SK-N-SH (cell line): ENCODE measurements at regions not wholly inside any gene's neighbourhood (a gene's known extent, or its start where the extent isn't known, plus 50 kb on each side); places are given as distances from the start of the nearest gene placed in this dataset.

ENCODE experiments used
- CTCF ChIA-PET: fragments of 300-600, 350-600 bp; formaldehyde crosslinking; extraction: SDS; loops from one replicate; lab custom pipeline; 2021; lab: Yijun Ruan, JAX
- POLR2A ChIA-PET: fragments of 350-600 bp; sonication (Branson Sonifier 250); formaldehyde crosslinking; extraction: SDS; loops from one replicate; lab custom pipeline; 2020; ENCODE audit warnings: antibody characterized with exemption, inconsistent platforms; lab: Yijun Ruan, JAX
- DNase-seq: peaks from one replicate; pipeline ENCODE4 v3.0.0; 2012
- H2AFZ ChIP-seq: fragments of 200-600 bp; sonication (generic); 2 replicates; pipeline ENCODE4 v1.8.1; 2016; ENCODE audit warnings: antibody characterized with exemption, mild to moderate bottlenecking, low read depth
- H3F3A ChIP-seq: fragments of 200-600 bp; sonication (generic); replicated peaks from 2 replicates; pipeline ENCODE3; 2016; ENCODE audit warnings: antibody characterized with exemption, mild to moderate bottlenecking; ENCODE audit not compliant: insufficient read depth
- H3K27ac ChIP-seq, 2 experiments: fragments of 200-500 bp in 1 of 2; fragments of 200-600 bp in 1 of 2; sonication (Bioruptor generic) in 1 of 2; sonication (generic), shearing (Covaris generic) in 1 of 2; 2 replicates each; pipeline versions ENCODE4 v1.5.1 to v1.6.1; 2014 to 2016; ENCODE audit warnings: low read depth in 2 of 2, inconsistent platforms in 1 of 2, low read length in 1 of 2, mild to moderate bottlenecking in 1 of 2, mixed read lengths in 1 of 2
- H3K27me3 ChIP-seq: fragments of 200-600 bp; sonication (generic), shearing (Covaris generic); 2 replicates; pipeline ENCODE4 v1.6.1; 2016; ENCODE audit warnings: mixed run types; ENCODE audit not compliant: insufficient read depth
- H3K36me3 ChIP-seq, 2 experiments: fragments of 200-500 bp in 1 of 2; fragments of 200-600 bp in 1 of 2; sonication (Bioruptor generic) in 1 of 2; sonication (generic) in 1 of 2; replicated peaks in 1 of 2; 2 replicates each; pipeline versions ENCODE3 to v1.5.1; 2014 to 2016; ENCODE audit warnings: low read length in 1 of 2, mild to moderate bottlenecking in 1 of 2; ENCODE audit not compliant: insufficient read depth in 2 of 2, control insufficient read depth in 1 of 2
- H3K4me1 ChIP-seq, 2 experiments: fragments of 200-500 bp in 1 of 2; fragments of 200-600 bp in 1 of 2; sonication (Bioruptor generic) in 1 of 2; sonication (generic), shearing (Covaris generic) in 1 of 2; 2 replicates each; pipeline versions ENCODE4 v1.5.1 to v1.6.1; 2014 to 2016; ENCODE audit warnings: low read depth in 1 of 2, low read length in 1 of 2, mixed run types in 1 of 2; ENCODE audit not compliant: insufficient read depth in 2 of 2, control insufficient read depth in 1 of 2
- H3K4me2 ChIP-seq: fragments of 200-600 bp; sonication (generic), shearing (Covaris generic); 2 replicates; pipeline ENCODE4 v1.6.1; 2017; ENCODE audit warnings: mixed run types
- H3K4me3 ChIP-seq, 2 experiments: fragments of 200-500 bp in 1 of 2; fragments of 200-600 bp in 1 of 2; sonication (Bioruptor generic) in 1 of 2; sonication (generic), shearing (Covaris generic) in 1 of 2; 2 replicates each; pipeline versions ENCODE4 v1.5.1 to v1.8.1; 2014 to 2016; ENCODE audit warnings: low read depth in 2 of 2, inconsistent platforms in 1 of 2, low read length in 1 of 2, mild to moderate bottlenecking in 1 of 2, mixed read lengths in 1 of 2, moderate library complexity in 1 of 2
- H3K79me2 ChIP-seq: fragments of 200-600 bp; sonication (generic); 2 replicates; pipeline ENCODE4 v1.8.1; 2017; ENCODE audit warnings: mild to moderate bottlenecking; ENCODE audit not compliant: insufficient read depth
- H3K9ac ChIP-seq: fragments of 200-600 bp; sonication (generic); 2 replicates; pipeline ENCODE4 v1.6.1; 2017; ENCODE audit warnings: mixed run types
- H3K9me2 ChIP-seq: fragments of 200-600 bp; sonication (generic); 2 replicates; pipeline ENCODE4 v1.6.1; 2017; ENCODE audit warnings: mixed run types
- H3K9me3 ChIP-seq: fragments of 200-600 bp; sonication (generic); 2 replicates; pipeline ENCODE4 v1.6.1; 2017; ENCODE audit warnings: mixed run types, mild to moderate bottlenecking, moderate library complexity
- H4K20me1 ChIP-seq: fragments of 200-600 bp; sonication (generic); 2 replicates; pipeline ENCODE4 v1.6.1; 2017; ENCODE audit warnings: mild to moderate bottlenecking, mixed run types; ENCODE audit not compliant: insufficient read depth
- CHD2 ChIP-seq: fragments of 150-350 bp; IDR thresholded peaks from 2 replicates; pipeline ENCODE4 v1.6.1; 2018; ENCODE audit warnings: low read length; ENCODE audit not compliant: partially characterized antibody
- CTCF ChIP-seq: fragments of 200-600 bp; sonication (generic); IDR thresholded peaks from 2 replicates; pipeline ENCODE4 v1.6.1; 2017; ENCODE audit warnings: antibody characterized with exemption, mild to moderate bottlenecking, moderate library complexity
- EP300 ChIP-seq, 2 experiments: IDR thresholded peaks; 2 replicates each; pipeline versions ENCODE4 v1.4.0 to v1.6.1; 2012; ENCODE audit warnings: borderline replicate concordance in 1 of 2, low read depth in 1 of 2, low read length in 1 of 2
- FOSL2 ChIP-seq: IDR thresholded peaks from 2 replicates; pipeline ENCODE4 v1.4.0; 2012; ENCODE audit warnings: low read depth, mild to moderate bottlenecking, moderate library complexity, borderline replicate concordance
- FOXM1 ChIP-seq: IDR thresholded peaks from 2 replicates; pipeline ENCODE4 v1.4.0; 2012; ENCODE audit warnings: low read depth, mild to moderate bottlenecking
- GABPA ChIP-seq: IDR thresholded peaks from 2 replicates; pipeline ENCODE4 v1.4.0; 2012; ENCODE audit warnings: low read depth, mild to moderate bottlenecking
- GATA2 ChIP-seq: sonication (generic); formaldehyde crosslinking; IDR thresholded peaks from 2 replicates; pipeline ENCODE4 v1.5.0; 2020; ENCODE audit warnings: mild to moderate bottlenecking, missing genetic modification reagents
- IRF3 ChIP-seq: fragments of 150-350 bp; IDR thresholded peaks from 2 replicates; pipeline ENCODE4 v1.6.1; 2016; ENCODE audit warnings: mild to moderate bottlenecking, low read depth, low read length
- MEF2A ChIP-seq: IDR thresholded peaks from 2 replicates; pipeline ENCODE4 v1.4.0; 2012; ENCODE audit warnings: low read depth, borderline replicate concordance
- MXI1 ChIP-seq: IDR thresholded peaks from 2 replicates; pipeline ENCODE4 v1.6.1; 2012; ENCODE audit warnings: mild to moderate bottlenecking, low read depth, low read length, improper control_type of control experiment
- NRF1 ChIP-seq: IDR thresholded peaks from 2 replicates; pipeline ENCODE4 v1.6.1; 2012; ENCODE audit warnings: low read depth, mild to moderate bottlenecking, low read length
- PBX3 ChIP-seq: IDR thresholded peaks from 2 replicates; pipeline ENCODE4; 2012
- POLR2AphosphoS5 ChIP-seq: IDR thresholded peaks from 2 replicates; pipeline ENCODE4 v1.6.1; 2012; ENCODE audit warnings: low read depth, low read length
- RAD21 ChIP-seq: IDR thresholded peaks from 2 replicates; pipeline ENCODE4 v1.6.1; 2012; ENCODE audit warnings: mild to moderate bottlenecking, low read length
- RCOR1 ChIP-seq: fragments of 150-350 bp; IDR thresholded peaks from 2 replicates; pipeline ENCODE4 v1.6.1; 2017; ENCODE audit warnings: antibody characterized with exemption, low read length
- REST ChIP-seq: IDR thresholded peaks from 2 replicates; pipeline ENCODE4 v1.6.1; 2012; ENCODE audit warnings: mild to moderate bottlenecking, low read depth, low read length, moderate library complexity
- RXRA ChIP-seq: IDR thresholded peaks from 2 replicates; pipeline ENCODE4 v1.4.0; 2012; ENCODE audit warnings: low read depth, mild to moderate bottlenecking, borderline replicate concordance
- SIN3A ChIP-seq: IDR thresholded peaks from 2 replicates; pipeline ENCODE4 v1.6.1; 2012; ENCODE audit warnings: low read depth, mild to moderate bottlenecking, low read length, moderate library complexity, borderline replicate concordance
- USF1 ChIP-seq: IDR thresholded peaks from 2 replicates; pipeline ENCODE4 v1.4.0; 2012; ENCODE audit warnings: low read depth, borderline replicate concordance
- YY1 ChIP-seq: IDR thresholded peaks from 2 replicates; pipeline ENCODE4 v1.4.0; 2012; ENCODE audit warnings: low read depth, mild to moderate bottlenecking
- WGBS: methylation state at CpG from one replicate; pipeline ENCODE4 v1.1.6; 2017; ENCODE audit warnings: low lambda C conversion rate; 5-methylcytosine and 5-hydroxymethylcytosine counted together

- no peaks in the 10 kb centered on the region for H3K4me1 ChIP-seq
- no peak overlapping the region for H3K27ac ChIP-seq
- no peaks in the 10 kb centered on the region for H3F3A ChIP-seq
- no peak overlapping the region for H3K4me3 ChIP-seq
- no peak overlapping the region for H3K4me2 ChIP-seq
- no peaks in the 10 kb centered on the region for H3K9me2 ChIP-seq
- no peak overlapping the region for H3K9ac ChIP-seq
- no peaks in the 10 kb centered on the region for H3K36me3 ChIP-seq
- H3K27me3 ChIP-seq, result no peaks in the 10 kb centered on the region
- 41% methylated on average over 4 of the region's 5 CpGs for WGBS
- DNase-seq, result peak; percentile 25
- no peaks in the 10 kb centered on the region for H4K20me1 ChIP-seq
- H2AFZ ChIP-seq, result no peak overlapping the region
- TF ChIP-seq USF1 (no peak), NRF1 (no peak)
- CTCF ChIA-PET, result no interaction called here
- H3K79me2 ChIP-seq, result no peaks in the 10 kb centered on the region
- POLR2A ChIA-PET, result no interaction called here
- H3K9me3 ChIP-seq, result no peaks in the 10 kb centered on the region
Observed at GRCh38 chr20:47998736-47999135, 213.5 kb upstream of the SULF2 start.

GRCh38 chr20:47995661-47996060, 210.4 kb upstream of the SULF2 start:
- DNase-seq, result no peak
- WGBS, result 58% methylated on average over 6 of the region's 6 CpGs
- ChIA-PET POLR2A (no interaction called here), CTCF (no interaction called here)
- Histone ChIP-seq H3K36me3 (no peaks in the 10 kb centered on the region), H3F3A (no peaks in the 10 kb centered on the region), H3K27me3 (no peaks in the 10 kb centered on the region), H3K9ac (no peak overlapping the region), H2AFZ (no peak overlapping the region), H3K27ac (no peak overlapping the region), H3K4me3 (no peak overlapping the region), H4K20me1 (no peaks in the 10 kb centered on the region), H3K9me3 (no peaks in the 10 kb centered on the region), H3K4me2 (no peak overlapping the region), H3K9me2 (no peaks in the 10 kb centered on the region), H3K79me2 (no peaks in the 10 kb centered on the region), H3K4me1 (peaks cover 0 to 1% of the 10 kb centered on the region in 2 experiments; a peak in 1 of 4 replicates)
- TF ChIP-seq SIN3A, result no peak
- no peak for TF ChIP-seq POLR2AphosphoS5
- TF ChIP-seq NRF1, result no peak
- no peak for TF ChIP-seq MEF2A
- no peak for TF ChIP-seq GATA2 (CRISPR knock-in tag)
- no peak for TF ChIP-seq RAD21
- no peak for TF ChIP-seq FOSL2
- TF ChIP-seq REST, result no peak
- no peak for TF ChIP-seq FOXM1
- TF ChIP-seq CHD2, result no peak
- no peak for TF ChIP-seq YY1
- TF ChIP-seq CTCF, result no peak
- no peak for TF ChIP-seq GABPA
- no peak for TF ChIP-seq MXI1
- no peak for TF ChIP-seq IRF3
- TF ChIP-seq RXRA, result no peak
- TF ChIP-seq RCOR1, result no peak
- TF ChIP-seq EP300 (IDR thresholded peaks at IDR 0.05; ENCODE audit: borderline replicate concordance in 1 of 2, low read depth in 1 of 2, low read length in 1 of 2), result no peak
- TF ChIP-seq PBX3, result no peak
